Lower lobe of right lung (tissue), 2 donors: ENCODE measurements at regions not wholly inside any gene's neighbourhood (a gene's known extent, or its start where the extent isn't known, plus 50 kb on each side); places are given as distances from the start of the nearest gene placed in this dataset.

Experiments used
- ATAC-seq, 2 donors: fragments of 200-7000 bp; cut with Tn5 transposase; one replicate each; pipeline ENCODE4 v1.9.1; 2020 to 2022; ENCODE audit warnings: mild to moderate bottlenecking in 2 of 2, moderate library complexity in 2 of 2
- DNase-seq: peaks from one replicate; pipeline ENCODE4 v3.0.0-alpha.2; 2020
- H3K27ac ChIP-seq: fragments of 200-600 bp; one replicate; pipeline ENCODE4 v1.8.0; 2022
- H3K27me3 ChIP-seq: fragments of 200-600 bp; one replicate; pipeline ENCODE4 v1.8.0; 2022; ENCODE audit warnings: low read depth
- H3K36me3 ChIP-seq: fragments of 200-600 bp; one replicate; pipeline ENCODE4 v1.8.0; 2022; ENCODE audit warnings: mild to moderate bottlenecking
- H3K4me1 ChIP-seq: fragments of 200-600 bp; one replicate; pipeline ENCODE4 v1.8.0; 2022
- H3K4me3 ChIP-seq: fragments of 200-600 bp; one replicate; pipeline ENCODE4 v1.8.0; 2022; ENCODE audit warnings: mild to moderate bottlenecking
- H3K9me3 ChIP-seq: fragments of 200-600 bp; one replicate; pipeline ENCODE4 v1.8.0; 2022
- intact Hi-C: fragments of 100-400 bp; cut with DNase I; formaldehyde crosslinking; loops from one replicate; pipeline ENCODE4 v1.11.0; 2022
- TF ChIP-seq, protein P1 (sequence below): fragments of 200-600 bp; IDR thresholded peaks from one replicate; pipeline ENCODE4 v1.8.0; 2022; ENCODE audit warnings: antibody characterized with exemption, mild to moderate bottlenecking
- donor health status: DM: no; HTN: yes; CAD: no; lungs with severe emphysema.

- no peak for DNase-seq
- no peaks in the 10 kb centered on the region for H3K27me3 ChIP-seq
- intact Hi-C loops, result no loop called here
- peaks cover 25% of the 10 kb centered on the region for H3K4me1 ChIP-seq
- no peaks in the 10 kb centered on the region for H3K36me3 ChIP-seq
- H3K9me3 ChIP-seq, result no peaks in the 10 kb centered on the region
- no peak overlapping the region for H3K4me3 ChIP-seq
- TF ChIP-seq, protein P1, sequence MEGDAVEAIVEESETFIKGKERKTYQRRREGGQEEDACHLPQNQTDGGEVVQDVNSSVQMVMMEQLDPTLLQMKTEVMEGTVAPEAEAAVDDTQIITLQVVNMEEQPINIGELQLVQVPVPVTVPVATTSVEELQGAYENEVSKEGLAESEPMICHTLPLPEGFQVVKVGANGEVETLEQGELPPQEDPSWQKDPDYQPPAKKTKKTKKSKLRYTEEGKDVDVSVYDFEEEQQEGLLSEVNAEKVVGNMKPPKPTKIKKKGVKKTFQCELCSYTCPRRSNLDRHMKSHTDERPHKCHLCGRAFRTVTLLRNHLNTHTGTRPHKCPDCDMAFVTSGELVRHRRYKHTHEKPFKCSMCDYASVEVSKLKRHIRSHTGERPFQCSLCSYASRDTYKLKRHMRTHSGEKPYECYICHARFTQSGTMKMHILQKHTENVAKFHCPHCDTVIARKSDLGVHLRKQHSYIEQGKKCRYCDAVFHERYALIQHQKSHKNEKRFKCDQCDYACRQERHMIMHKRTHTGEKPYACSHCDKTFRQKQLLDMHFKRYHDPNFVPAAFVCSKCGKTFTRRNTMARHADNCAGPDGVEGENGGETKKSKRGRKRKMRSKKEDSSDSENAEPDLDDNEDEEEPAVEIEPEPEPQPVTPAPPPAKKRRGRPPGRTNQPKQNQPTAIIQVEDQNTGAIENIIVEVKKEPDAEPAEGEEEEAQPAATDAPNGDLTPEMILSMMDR, result no peak
- no peak overlapping the region for H3K27ac ChIP-seq
- ATAC-seq, result peak; percentile 10 to 14
Measured at GRCh38 chr9:88775966-88776365, 215.3 kb upstream of the S1PR3 start.

DNA sequence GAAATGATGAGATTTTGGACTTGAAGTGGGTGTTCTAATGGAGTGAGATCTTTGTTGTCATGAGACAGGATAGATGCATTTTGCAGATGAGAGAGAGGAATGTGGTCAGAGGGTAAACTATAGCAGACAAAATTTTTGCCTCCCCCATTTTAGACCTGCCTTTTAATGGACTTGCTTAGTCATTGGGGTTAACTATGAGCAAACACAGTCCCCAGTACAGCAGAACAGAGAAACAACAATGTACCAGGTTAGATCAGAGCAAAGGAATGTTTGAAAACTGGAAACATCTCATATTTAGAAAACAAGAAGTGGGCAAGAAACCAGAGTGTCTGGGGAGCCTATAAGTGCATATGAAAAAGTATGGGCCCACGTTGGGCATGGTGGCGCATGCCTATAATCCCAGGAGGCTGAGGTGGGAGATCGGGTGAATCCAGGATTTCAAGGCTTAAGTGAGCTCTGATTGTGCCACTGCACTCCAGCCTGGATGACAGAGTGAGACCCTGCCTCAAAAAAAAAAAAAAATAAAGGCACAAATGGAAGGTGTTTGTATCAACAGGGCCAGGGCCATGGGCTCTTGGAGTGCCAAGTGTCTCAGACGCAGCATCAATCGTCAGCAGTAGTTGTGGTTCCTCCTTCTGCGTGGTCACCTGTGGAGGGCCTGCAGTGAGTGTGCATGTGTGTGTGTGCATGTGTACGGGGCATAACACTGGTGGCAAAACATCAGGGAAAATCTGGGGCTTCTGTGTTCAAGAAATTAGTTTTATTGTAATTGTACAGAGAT lies 214.4 kb upstream of the S1PR3 start:
- TF ChIP-seq, protein P1, result no peak
- DNase-seq (no peak), ATAC-seq (no peak)
- intact Hi-C loops, result no loop called here
- no peaks in the 10 kb centered on the region for H3K9me3 ChIP-seq
- H3K27ac ChIP-seq, result no peak overlapping the region
- H3K4me1 ChIP-seq, result peaks cover 30% of the 10 kb centered on the region
- H3K27me3 ChIP-seq, result no peaks in the 10 kb centered on the region
- no peaks in the 10 kb centered on the region for H3K36me3 ChIP-seq
- no peak overlapping the region for H3K4me3 ChIP-seq

DNA sequence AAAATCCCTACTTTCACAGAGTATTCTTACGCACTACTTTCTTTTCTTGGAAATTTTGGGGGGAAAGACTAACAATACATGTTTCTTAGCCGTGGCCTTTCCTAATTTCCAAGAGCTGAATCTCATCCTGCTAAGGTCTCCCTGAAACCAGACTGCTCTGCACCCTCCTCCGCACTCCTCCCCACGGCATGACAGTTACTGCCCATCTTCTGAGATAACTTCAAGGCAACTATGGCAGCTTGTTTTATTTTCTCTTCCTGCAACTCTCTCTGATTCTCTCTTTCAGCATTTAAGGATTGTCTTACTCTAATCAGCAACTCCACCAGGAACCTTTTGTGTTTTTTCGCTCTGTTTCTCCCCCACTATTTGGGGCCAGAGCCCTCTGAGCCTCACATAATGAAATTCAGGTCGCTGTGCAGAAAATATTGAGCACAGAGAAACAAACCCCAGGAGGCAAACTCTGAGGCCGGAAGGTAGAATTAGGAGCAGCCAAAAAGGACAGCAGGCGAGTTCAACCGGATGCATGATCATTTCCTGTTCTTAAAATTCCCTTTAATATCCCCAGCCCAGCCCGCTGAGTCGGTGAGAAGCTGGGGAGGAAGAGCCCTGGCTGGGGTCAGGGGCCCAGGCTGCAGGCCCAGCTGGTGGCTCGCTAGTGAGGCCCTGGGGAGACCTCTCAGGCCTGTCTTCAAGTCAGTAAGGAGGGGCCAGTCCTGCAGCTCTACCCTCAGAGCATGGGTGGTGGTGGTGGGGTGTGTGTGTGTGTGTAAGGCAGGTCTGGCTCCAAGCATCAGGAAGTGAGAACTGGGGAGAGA lies 213.6 kb upstream of the S1PR3 start:
- DNase-seq, result no peak
- Histone ChIP-seq H3K36me3 (no peaks in the 10 kb centered on the region), H3K4me1 (peaks cover 35% of the 10 kb centered on the region), H3K27me3 (no peaks in the 10 kb centered on the region), H3K9me3 (no peaks in the 10 kb centered on the region), H3K27ac (peak overlapping the region; percentile 53), H3K4me3 (no peak overlapping the region)
- intact Hi-C loops, result no loop called here
- peak in 1 of 2 donors; percentile 20 for ATAC-seq
- TF ChIP-seq, protein P1, result no peak

- Histone ChIP-seq H3K27me3 (no peaks in the 10 kb centered on the region), H3K27ac (no peak overlapping the region), H3K9me3 (no peaks in the 10 kb centered on the region), H3K4me3 (no peak overlapping the region), H3K36me3 (no peaks in the 10 kb centered on the region), H3K4me1 (peaks cover 22% of the 10 kb centered on the region)
- ATAC-seq (peak; percentile 51 to 70), DNase-seq (no peak)
- intact Hi-C loops, result no loop called here
- TF ChIP-seq, protein P1, result peak; percentile 12
Measured at GRCh38 chr9:88781628-88782391, 209.5 kb upstream of the S1PR3 start.

DNA sequence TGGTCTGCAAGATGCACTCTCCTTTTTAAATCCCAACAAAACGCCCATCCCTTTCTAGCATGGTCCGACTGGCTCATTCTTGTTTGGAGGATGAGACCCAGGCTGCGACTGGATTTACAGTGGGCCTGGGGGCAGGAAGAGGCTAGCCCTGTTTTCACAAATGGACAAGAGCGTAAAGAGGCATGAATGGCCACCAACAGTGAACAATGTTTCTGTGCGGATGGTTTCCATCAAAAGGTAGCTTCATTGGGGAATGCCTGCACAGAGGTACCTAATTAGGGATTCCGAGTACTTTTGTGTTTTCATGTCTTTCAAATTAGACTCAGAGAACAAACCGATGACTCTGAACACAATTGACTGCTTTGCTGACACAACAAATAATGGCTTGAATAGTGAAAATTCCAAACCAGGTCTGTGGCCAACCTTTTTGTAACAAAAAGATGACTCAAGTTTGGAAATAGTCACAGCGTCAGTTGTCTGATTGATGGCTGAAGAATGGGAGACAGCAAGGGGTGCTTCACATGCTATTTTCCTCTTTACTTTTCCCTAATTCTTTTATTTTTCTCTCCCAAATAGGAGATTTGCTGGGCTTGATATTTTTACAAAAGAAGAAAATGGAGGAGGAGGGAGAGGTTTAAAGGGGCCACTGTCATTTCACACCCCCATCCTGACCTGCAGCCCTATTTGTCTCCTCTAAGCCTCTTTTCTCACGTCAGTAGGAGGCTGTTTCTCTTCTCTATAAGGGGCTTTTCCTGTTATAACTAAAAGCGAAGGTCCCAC lies 208.1 kb upstream of the S1PR3 start:
- Histone ChIP-seq H3K4me3 (no peak overlapping the region), H3K9me3 (no peaks in the 10 kb centered on the region), H3K4me1 (peaks cover 19% of the 10 kb centered on the region), H3K36me3 (no peaks in the 10 kb centered on the region), H3K27me3 (no peaks in the 10 kb centered on the region), H3K27ac (no peak overlapping the region)
- intact Hi-C loops, result no loop called here
- ATAC-seq (no peak), DNase-seq (no peak)
- TF ChIP-seq, protein P1, result no peak
